Umbilical cord (tissue), 1 donor: ENCODE measurements at regions not wholly inside any gene's neighbourhood (a gene's known extent, or its start where the extent isn't known, plus 50 kb on each side); places are given as distances from the start of the nearest gene placed in this dataset.
"Not testable (repeated sequence)": the region's sequence is repeated elsewhere in the genome, so short reads cannot be mapped to it uniquely, and the experiment has no call there.

Experiments used
- DNase-seq: peaks from one replicate; pipeline ENCODE4 v3.0.0-alpha.2; 2015; ENCODE audit warnings: low spot score

- DNase-seq: no peak
Observed at GRCh38 chr18:14962626-14963025, 214.7 kb downstream of the ANKRD30B start.

- no peak for DNase-seq
Observed at GRCh38 chr18:14963246-14963645, 215.3 kb downstream of the ANKRD30B start.

DNA sequence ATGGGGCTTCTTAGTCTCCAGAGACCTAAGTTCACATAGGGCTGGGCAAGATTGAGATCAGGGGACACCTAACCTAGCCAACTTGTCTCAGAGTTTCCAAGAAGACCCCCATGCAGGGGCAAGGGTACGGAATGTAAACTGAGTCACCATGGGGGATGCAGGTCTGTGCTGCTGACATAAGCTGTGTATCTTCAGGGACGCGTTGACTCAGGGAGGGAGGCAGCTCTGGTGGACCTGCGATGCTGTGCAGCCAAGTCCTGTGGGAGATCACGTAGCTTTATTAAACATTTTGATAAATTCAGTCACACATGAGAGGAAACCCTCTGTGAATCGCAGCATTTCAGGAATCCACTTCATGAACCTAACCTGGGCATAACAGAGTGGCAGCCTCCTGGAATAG lies 216.0 kb downstream of the ANKRD30B start:
- no peak for DNase-seq

DNA sequence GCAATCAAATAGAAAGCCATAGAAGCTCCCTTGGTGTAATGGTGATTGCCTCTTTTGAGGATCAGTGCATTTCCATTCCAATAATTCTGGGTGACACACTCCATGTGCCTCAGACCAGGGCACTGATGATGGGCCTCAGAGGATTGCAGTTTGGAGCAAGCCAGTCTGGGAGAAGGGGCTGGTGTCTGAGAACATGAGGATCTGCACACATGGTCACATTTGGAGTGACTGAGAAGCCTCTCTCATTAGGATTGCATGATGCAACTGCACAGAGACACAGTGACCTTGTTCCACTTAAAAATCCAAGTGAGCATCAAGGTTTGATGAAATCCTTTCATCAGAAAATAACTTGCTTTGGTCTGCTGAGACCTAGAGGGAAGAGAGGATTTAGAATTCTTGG lies 216.4 kb downstream of the ANKRD30B start:
- DNase-seq: no peak

DNA sequence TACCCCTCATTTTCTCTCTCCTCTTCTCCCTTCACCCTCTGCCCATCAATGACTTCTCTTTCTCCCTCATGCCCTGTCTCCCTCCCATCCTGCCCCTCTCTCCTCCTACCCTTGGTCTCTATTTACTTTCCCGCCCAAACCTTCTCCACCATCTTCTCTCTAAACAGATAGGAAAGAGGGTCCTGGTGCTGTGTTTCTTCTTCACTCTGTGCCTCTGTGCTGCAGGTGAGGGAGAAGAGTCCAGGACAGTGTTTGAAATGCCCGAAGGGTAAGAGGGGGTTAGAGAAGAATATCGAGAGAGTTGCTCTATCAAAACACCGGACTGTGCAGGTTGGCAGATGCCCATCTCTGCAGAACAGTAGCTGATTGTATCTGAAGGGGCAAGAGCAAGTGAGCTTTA lies 217.0 kb downstream of the ANKRD30B start:
- not testable (repeated sequence) for DNase-seq

- no peak for DNase-seq
Observed at GRCh38 chr18:14965553-14965952, 217.6 kb downstream of the ANKRD30B start.

GRCh38 chr18:14967246-14967645 lies 219.3 kb downstream of the ANKRD30B start:
- DNase-seq: not testable (repeated sequence)

- no peak for DNase-seq
Observed at GRCh38 chr18:14969500-14969899, 221.5 kb downstream of the ANKRD30B start.

DNA sequence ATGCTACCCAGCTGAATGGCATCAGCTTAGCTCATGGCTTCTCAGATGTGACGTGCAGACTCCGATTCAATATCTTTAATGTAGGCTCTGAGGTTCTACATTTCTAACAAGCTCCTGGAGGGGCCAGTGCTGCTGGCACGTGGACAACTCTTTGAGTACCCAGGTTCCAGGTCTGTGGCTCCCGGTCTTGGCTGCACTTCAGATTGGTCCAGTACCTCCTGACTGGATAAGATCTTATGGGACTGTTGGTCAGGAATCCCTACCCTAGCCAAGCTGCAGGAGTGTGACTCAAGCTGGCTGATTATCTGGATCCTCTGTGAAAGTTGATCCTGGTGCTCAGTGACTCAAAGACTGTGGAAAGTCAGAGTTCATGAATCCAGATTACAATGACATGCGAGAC lies 222.1 kb downstream of the ANKRD30B start:
- no peak for DNase-seq

DNA sequence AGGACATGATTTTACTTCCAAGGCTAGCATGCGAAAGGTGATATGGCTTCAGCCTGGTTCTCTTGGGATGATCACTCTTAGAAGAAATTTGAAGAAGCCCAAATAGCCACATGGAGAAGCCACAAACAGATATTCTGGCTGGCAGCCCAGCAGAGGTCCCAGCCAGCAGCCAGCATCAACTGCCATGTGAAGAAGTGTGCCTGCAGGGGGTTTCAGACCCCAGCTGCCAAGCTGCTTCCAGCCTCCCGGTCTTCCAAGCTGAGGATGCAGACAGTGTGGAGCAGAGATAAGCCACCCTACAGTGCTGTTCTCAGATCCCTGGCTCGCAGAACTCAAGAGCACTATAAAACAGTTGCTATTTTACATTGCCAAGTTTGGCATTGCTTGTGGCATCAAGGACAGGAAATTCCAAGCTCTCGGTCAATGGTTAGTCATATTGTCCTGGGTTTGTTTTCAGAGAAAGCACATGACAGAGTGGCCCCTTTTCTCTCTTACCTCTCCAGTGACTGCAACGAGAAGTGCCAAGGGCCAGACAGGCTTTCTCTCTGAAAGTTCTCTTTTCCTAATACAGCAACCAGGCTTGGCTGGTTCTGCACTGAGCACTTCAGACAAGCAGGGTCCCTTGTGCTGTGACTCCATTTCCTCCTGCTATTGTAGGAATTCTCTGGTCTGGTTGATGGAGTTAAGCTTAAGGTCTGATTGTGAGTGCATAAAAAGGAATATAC lies 223.7 kb downstream of the ANKRD30B start:
- DNase-seq: peak; percentile 2

GRCh38 chr18:14973421-14973820 lies 225.4 kb downstream of the ANKRD30B start:
- not testable (repeated sequence) for DNase-seq

DNA sequence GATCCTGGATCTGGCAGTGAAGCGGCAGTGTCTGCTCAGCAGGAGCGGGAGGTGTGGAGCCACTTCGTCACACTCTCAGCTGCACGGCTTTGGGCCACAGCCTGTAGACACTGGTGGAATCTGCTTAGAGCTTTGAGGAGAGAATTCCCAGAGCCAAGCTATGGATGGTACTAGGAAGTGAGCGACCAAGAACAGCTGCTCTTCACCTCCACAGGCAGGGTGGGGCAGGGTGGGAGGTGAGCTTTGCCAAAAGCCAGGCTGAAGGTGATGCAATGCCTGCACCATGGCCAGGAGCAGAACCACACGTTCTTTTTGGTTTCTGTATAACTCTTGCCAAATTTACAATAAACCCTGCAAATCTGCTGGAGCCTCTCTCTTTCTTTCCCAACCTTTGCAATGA lies 226.1 kb downstream of the ANKRD30B start:
- no peak for DNase-seq

- no peak for DNase-seq
Observed at GRCh38 chr18:14974576-14974975, 226.6 kb downstream of the ANKRD30B start.

- no peak for DNase-seq
Observed at GRCh38 chr18:14975431-14975830, 227.5 kb downstream of the ANKRD30B start.

DNA sequence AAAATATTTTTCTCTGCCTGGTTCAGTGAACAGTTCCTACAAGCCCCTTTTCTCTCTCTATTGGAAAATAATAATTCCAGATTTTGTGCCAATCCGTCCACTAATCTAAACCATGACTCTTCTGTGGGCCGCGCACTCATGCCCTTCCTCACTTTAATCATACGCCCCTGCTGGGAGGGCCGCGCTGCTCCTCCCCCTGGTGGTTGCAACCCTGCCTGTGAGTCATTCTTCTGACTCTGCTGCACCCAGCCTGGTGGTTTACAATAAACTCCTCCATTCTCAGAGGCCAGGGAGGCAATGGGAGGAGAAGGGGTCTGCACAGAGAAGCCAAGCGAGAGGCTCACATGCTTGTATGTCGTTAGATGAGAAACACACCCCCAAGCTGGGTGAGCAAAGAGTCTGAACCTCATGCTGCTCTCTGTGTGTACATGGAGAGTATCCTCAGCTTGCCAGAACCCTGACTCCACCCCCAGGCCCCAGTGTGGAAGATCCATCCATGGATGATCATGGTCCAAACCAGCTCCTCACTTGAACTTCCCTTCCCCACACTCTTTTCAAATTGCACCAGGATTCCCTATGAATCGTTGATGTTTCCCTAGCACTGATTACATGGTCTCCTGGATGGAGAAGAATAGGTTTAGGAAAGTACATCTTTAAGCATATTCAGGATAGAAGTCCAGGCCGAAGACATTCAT lies 228.9 kb downstream of the ANKRD30B start:
- DNase-seq: no peak

GRCh38 chr18:14978191-14978590 lies 230.2 kb downstream of the ANKRD30B start:
- no peak for DNase-seq

DNA sequence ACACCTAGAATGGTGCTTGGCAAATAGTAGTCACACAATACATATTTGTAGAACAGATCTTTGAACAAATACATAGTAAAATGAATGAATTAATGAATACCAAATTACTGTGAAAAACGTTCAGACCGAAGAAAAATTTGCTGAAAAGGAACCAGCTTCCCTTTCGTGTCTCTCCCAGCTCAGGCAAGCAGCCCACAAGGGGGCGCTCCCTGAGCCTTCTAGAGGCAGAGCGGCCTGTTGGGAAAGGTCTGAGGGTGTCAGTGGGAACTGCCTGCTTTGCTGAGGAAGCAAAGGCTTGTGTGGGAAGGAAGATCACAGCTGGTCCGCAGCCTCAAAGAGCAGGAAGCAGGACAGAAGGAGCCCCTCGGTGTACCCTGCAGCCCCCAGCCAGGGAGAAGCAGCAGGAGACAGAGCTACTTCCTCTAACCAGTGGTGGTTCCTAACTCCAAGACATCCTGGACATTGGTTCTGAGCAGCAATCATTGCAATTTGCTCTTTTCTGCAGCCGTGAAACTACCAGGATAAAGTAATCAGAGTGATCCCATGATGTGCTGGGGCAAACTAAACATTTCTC lies 231.1 kb downstream of the ANKRD30B start:
- DNase-seq: no peak

GRCh38 chr18:14979875-14980274 lies 231.9 kb downstream of the ANKRD30B start:
- DNase-seq: no peak

- DNase-seq: not testable (repeated sequence)
Observed at GRCh38 chr18:14984531-14984930, 236.6 kb downstream of the ANKRD30B start.

GRCh38 chr18:14985291-14986013 lies 237.5 kb downstream of the ANKRD30B start:
- DNase-seq: not testable (repeated sequence)

GRCh38 chr18:14987377-14987776 lies 239.4 kb downstream of the ANKRD30B start:
- DNase-seq: not testable (repeated sequence)
